Activated T-helper 17 cell treated with anti-CD3 and anti-CD28 coated beads, Interleukin-2, amount 50 U/mL, for 72 hours (primary cell): ENCODE measurements at regions not wholly inside any gene's neighbourhood (a gene's known extent, or its start where the extent isn't known, plus 50 kb on each side); places are given as distances from the start of the nearest gene placed in this dataset.
A peak's percentile ranks its signal among the peaks of the same experiment; 100 is the strongest.

ENCODE experiments used
- ATAC-seq: fragments of 150-1000 bp; cut with Tn5 transposase; replicated peaks from 2 replicates; pipeline ENCODE4 v1.10.0; 2021; ENCODE audit warnings: mild to moderate bottlenecking, moderate library complexity
- H3K27ac Mint-ChIP-seq: one replicate; pipeline ENCODE4 v1.8.0; 2022; ENCODE audit warnings: mixed read lengths
- H3K27me3 Mint-ChIP-seq: one replicate; pipeline ENCODE4 v1.8.0; 2022; ENCODE audit warnings: mixed read lengths
- H3K36me3 Mint-ChIP-seq: one replicate; pipeline ENCODE4 v1.8.0; 2022; ENCODE audit warnings: low read depth, mild to moderate bottlenecking, mixed read lengths
- H3K4me1 Mint-ChIP-seq: one replicate; pipeline ENCODE4 v1.8.0; 2022; ENCODE audit warnings: mixed read lengths
- H3K4me3 Mint-ChIP-seq: one replicate; pipeline ENCODE4 v1.8.0; 2022; ENCODE audit warnings: mild to moderate bottlenecking, mixed read lengths
- H3K9me3 Mint-ChIP-seq: one replicate; pipeline ENCODE4 v1.8.0; 2022; ENCODE audit warnings: mixed read lengths

GRCh38 chr9:105881021-105881420, 186.7 kb downstream of the TMEM38B start:
- no peak for ATAC-seq
- no peaks in the 10 kb centered on the region for H3K36me3 Mint-ChIP-seq
- peaks cover 14% of the 10 kb centered on the region for H3K4me1 Mint-ChIP-seq
- H3K27ac Mint-ChIP-seq: no peak overlapping the region
- peaks cover 2% of the 10 kb centered on the region for H3K27me3 Mint-ChIP-seq
- H3K4me3 Mint-ChIP-seq: no peak overlapping the region
- H3K9me3 Mint-ChIP-seq: no peaks in the 10 kb centered on the region

GRCh38 chr9:105881654-105882349, 187.5 kb downstream of the TMEM38B start:
- ATAC-seq: peak; percentile 41
- Mint-ChIP-seq H3K9me3 (no peaks in the 10 kb centered on the region), H3K27ac (no peak overlapping the region), H3K27me3 (peaks cover 3% of the 10 kb centered on the region), H3K36me3 (no peaks in the 10 kb centered on the region), H3K4me3 (no peak overlapping the region), H3K4me1 (peaks cover 9% of the 10 kb centered on the region)

- peak; percentile 80 for ATAC-seq
- Mint-ChIP-seq H3K27ac (no peak overlapping the region), H3K4me3 (no peak overlapping the region), H3K9me3 (no peaks in the 10 kb centered on the region), H3K4me1 (peaks cover 7% of the 10 kb centered on the region), H3K27me3 (peaks cover 3% of the 10 kb centered on the region), H3K36me3 (no peaks in the 10 kb centered on the region)
Observed at GRCh38 chr9:105883847-105884246, 189.5 kb downstream of the TMEM38B start.

- Mint-ChIP-seq H3K36me3 (no peaks in the 10 kb centered on the region), H3K27ac (no peak overlapping the region), H3K4me3 (no peak overlapping the region), H3K4me1 (peaks cover 7% of the 10 kb centered on the region), H3K9me3 (no peaks in the 10 kb centered on the region), H3K27me3 (peaks cover 3% of the 10 kb centered on the region)
- no peak for ATAC-seq
Observed at GRCh38 chr9:105884416-105884815, 190.1 kb downstream of the TMEM38B start.

- Mint-ChIP-seq H3K4me3 (no peak overlapping the region), H3K9me3 (no peaks in the 10 kb centered on the region), H3K36me3 (no peaks in the 10 kb centered on the region), H3K27me3 (peaks cover 3% of the 10 kb centered on the region), H3K4me1 (peaks cover 7% of the 10 kb centered on the region), H3K27ac (no peak overlapping the region)
- no peak for ATAC-seq
Observed at GRCh38 chr9:105886136-105886535, 191.8 kb downstream of the TMEM38B start.

- H3K36me3 Mint-ChIP-seq: no peaks in the 10 kb centered on the region
- ATAC-seq: no peak
- peaks cover 3% of the 10 kb centered on the region for H3K27me3 Mint-ChIP-seq
- no peaks in the 10 kb centered on the region for H3K9me3 Mint-ChIP-seq
- no peak overlapping the region for H3K27ac Mint-ChIP-seq
- H3K4me1 Mint-ChIP-seq: peaks cover 7% of the 10 kb centered on the region
- no peak overlapping the region for H3K4me3 Mint-ChIP-seq
Observed at GRCh38 chr9:105887679-105888078, 193.3 kb downstream of the TMEM38B start.

- no peak overlapping the region for H3K27ac Mint-ChIP-seq
- peaks cover 3% of the 10 kb centered on the region for H3K27me3 Mint-ChIP-seq
- no peaks in the 10 kb centered on the region for H3K4me1 Mint-ChIP-seq
- H3K9me3 Mint-ChIP-seq: no peaks in the 10 kb centered on the region
- no peaks in the 10 kb centered on the region for H3K36me3 Mint-ChIP-seq
- H3K4me3 Mint-ChIP-seq: no peak overlapping the region
- ATAC-seq: no peak
Observed at GRCh38 chr9:105890046-105890822, 195.9 kb downstream of the TMEM38B start.

- Mint-ChIP-seq H3K27me3 (peaks cover 13% of the 10 kb centered on the region), H3K27ac (no peak overlapping the region)
- no peak for ATAC-seq
Observed at GRCh38 chr9:105900123-105900522, 205.8 kb downstream of the TMEM38B start.

GRCh38 chr9:105901514-105902109, 207.3 kb downstream of the TMEM38B start:
- Mint-ChIP-seq H3K27ac (no peak overlapping the region), H3K9me3 (peaks cover 3% of the 10 kb centered on the region), H3K36me3 (no peaks in the 10 kb centered on the region), H3K4me1 (no peaks in the 10 kb centered on the region), H3K27me3 (peaks cover 13% of the 10 kb centered on the region), H3K4me3 (no peak overlapping the region)
- no peak for ATAC-seq

More at GRCh38 chr9:105900123-105900522, 205.8 kb downstream of the TMEM38B start:
- Mint-ChIP-seq H3K4me3 (no peak overlapping the region), H3K9me3 (peaks cover 3% of the 10 kb centered on the region), H3K4me1 (no peaks in the 10 kb centered on the region), H3K36me3 (no peaks in the 10 kb centered on the region)

GRCh38 chr9:105908069-105908468, 213.7 kb downstream of the TMEM38B start:
- Mint-ChIP-seq H3K4me3 (no peak overlapping the region), H3K36me3 (no peaks in the 10 kb centered on the region), H3K9me3 (no peaks in the 10 kb centered on the region), H3K27ac (no peak overlapping the region), H3K27me3 (no peaks in the 10 kb centered on the region), H3K4me1 (no peaks in the 10 kb centered on the region)
- ATAC-seq: no peak

- Mint-ChIP-seq H3K27me3 (no peaks in the 10 kb centered on the region), H3K27ac (no peak overlapping the region), H3K36me3 (no peaks in the 10 kb centered on the region), H3K9me3 (no peaks in the 10 kb centered on the region), H3K4me1 (no peaks in the 10 kb centered on the region), H3K4me3 (no peak overlapping the region)
- no peak for ATAC-seq
Observed at GRCh38 chr9:105911104-105911911, 217.0 kb downstream of the TMEM38B start.

- no peak overlapping the region for H3K27ac Mint-ChIP-seq
- ATAC-seq: no peak
- H3K27me3 Mint-ChIP-seq: no peaks in the 10 kb centered on the region
- H3K9me3 Mint-ChIP-seq: no peaks in the 10 kb centered on the region
- H3K4me3 Mint-ChIP-seq: no peak overlapping the region
- H3K4me1 Mint-ChIP-seq: no peaks in the 10 kb centered on the region
- no peaks in the 10 kb centered on the region for H3K36me3 Mint-ChIP-seq
Observed at GRCh38 chr9:105912157-105912862, 218.0 kb downstream of the TMEM38B start.

- ATAC-seq: no peak
- Mint-ChIP-seq H3K4me1 (no peaks in the 10 kb centered on the region), H3K9me3 (no peaks in the 10 kb centered on the region), H3K27me3 (no peaks in the 10 kb centered on the region), H3K4me3 (no peak overlapping the region), H3K36me3 (no peaks in the 10 kb centered on the region), H3K27ac (no peak overlapping the region)
Observed at GRCh38 chr9:105912863-105913516, 218.6 kb downstream of the TMEM38B start.
